Neuronal stem cell (in vitro differentiated cells): ENCODE measurements at regions not wholly inside any gene's neighbourhood (a gene's known extent, or its start where the extent isn't known, plus 50 kb on each side); places are given as distances from the start of the nearest gene placed in this dataset.

Experiments
- DNase-seq: peaks from one replicate; pipeline ENCODE4 v3.0.0-alpha.2; 2013; ENCODE audit warnings: low spot score
- H2AFZ ChIP-seq: one replicate; pipeline ENCODE4 v1.6.1; 2013; ENCODE audit warnings: mild to moderate bottlenecking, low read length, inconsistent platforms
- H2AK5ac ChIP-seq: 2 replicates; pipeline ENCODE4 v1.6.1; 2013; ENCODE audit warnings: low read depth, mild to moderate bottlenecking, inconsistent platforms, low read length, moderate library complexity, mixed read lengths
- H2BK120ac ChIP-seq: 2 replicates; pipeline ENCODE4 v1.6.1; 2013; ENCODE audit warnings: low read depth, mild to moderate bottlenecking, inconsistent platforms, low read length, moderate library complexity, mixed read lengths
- H2BK12ac ChIP-seq: one replicate; pipeline ENCODE4 v1.6.1; 2013; ENCODE audit warnings: low read length, inconsistent platforms
- H2BK15ac ChIP-seq: 2 replicates; pipeline ENCODE4 v1.6.1; 2013; ENCODE audit warnings: mild to moderate bottlenecking, low read length, inconsistent platforms, mixed read lengths
- H2BK5ac ChIP-seq: one replicate; pipeline ENCODE4 v1.6.1; 2013; ENCODE audit warnings: inconsistent platforms, mild to moderate bottlenecking, low read length, moderate library complexity
- H3K14ac ChIP-seq: one replicate; pipeline ENCODE4 v1.6.1; 2013; ENCODE audit warnings: low read length, inconsistent platforms
- H3K18ac ChIP-seq: 2 replicates; pipeline ENCODE4 v1.6.1; 2013; ENCODE audit warnings: low read length, inconsistent platforms
- H3K23ac ChIP-seq: 2 replicates; pipeline ENCODE4 v1.6.1; 2013; ENCODE audit warnings: low read depth, mild to moderate bottlenecking, mixed read lengths, low read length, inconsistent platforms; ENCODE audit not compliant: poor library complexity
- H3K27ac ChIP-seq: replicated peaks from 3 replicates; pipeline ENCODE4 v1.5.1; 2013; ENCODE audit warnings: low read length, inconsistent platforms
- H3K27me3 ChIP-seq, 3 experiments: 2 replicates each; pipeline ENCODE4 v1.6.1; 2013; ENCODE audit warnings: low read length in 3 of 3, mild to moderate bottlenecking in 2 of 3, inconsistent platforms in 1 of 3, low read depth in 1 of 3, mixed read lengths in 1 of 3, moderate library complexity in 1 of 3; ENCODE audit not compliant: control insufficient read depth in 3 of 3, insufficient read depth in 3 of 3
- H3K36me3 ChIP-seq, 2 donors: replicated peaks in 1 of 2; 2 replicates each; pipeline ENCODE4 v1.6.1; 2013; ENCODE audit warnings: low read length in 2 of 2; ENCODE audit not compliant: control insufficient read depth in 2 of 2, insufficient read depth in 2 of 2
- H3K4ac ChIP-seq: 2 replicates; pipeline ENCODE4 v1.6.1; 2013; ENCODE audit warnings: inconsistent platforms, mild to moderate bottlenecking, low read length, moderate library complexity
- H3K4me1 ChIP-seq, 2 donors: 1 replicate in 1 of 2; 2 replicates in 1 of 2; pipeline ENCODE4 v1.6.1; 2013; ENCODE audit warnings: low read length in 2 of 2, low read depth in 1 of 2; ENCODE audit not compliant: control insufficient read depth in 2 of 2, insufficient read depth in 1 of 2
- H3K4me2 ChIP-seq: one replicate; pipeline ENCODE4 v1.6.1; 2013; ENCODE audit warnings: mild to moderate bottlenecking, low read length, inconsistent platforms; ENCODE audit not compliant: insufficient read depth, poor library complexity, severe bottlenecking
- H3K4me3 ChIP-seq, 2 donors: 2 replicates each; pipeline ENCODE4 v1.5.1; 2013; ENCODE audit warnings: low read length in 2 of 2, mild to moderate bottlenecking in 2 of 2, inconsistent platforms in 1 of 2, moderate library complexity in 1 of 2
- H3K79me1 ChIP-seq: one replicate; pipeline ENCODE4 v1.6.1; 2013; ENCODE audit warnings: low read depth, mild to moderate bottlenecking, inconsistent platforms, low read length, moderate library complexity
- H3K9ac ChIP-seq: one replicate; pipeline ENCODE4 v1.6.1; 2013; ENCODE audit warnings: mild to moderate bottlenecking, low read depth, low read length, inconsistent platforms; ENCODE audit not compliant: poor library complexity
- H3K9me3 ChIP-seq, 2 donors: replicated peaks in 1 of 2; 2 replicates each; pipeline versions ENCODE3 to v1.6.1; 2013; ENCODE audit warnings: low read length in 2 of 2, mild to moderate bottlenecking in 2 of 2, inconsistent platforms in 1 of 2, low read depth in 1 of 2, mixed read lengths in 1 of 2, moderate library complexity in 1 of 2; ENCODE audit not compliant: control insufficient read depth in 2 of 2, insufficient read depth in 1 of 2
- H4K8ac ChIP-seq: one replicate; pipeline ENCODE4 v1.6.1; 2013; ENCODE audit warnings: low read depth, mild to moderate bottlenecking, inconsistent platforms, low read length, moderate library complexity
- H4K91ac ChIP-seq: one replicate; pipeline ENCODE4 v1.6.1; 2013; ENCODE audit warnings: low read length, low read depth, mild to moderate bottlenecking, inconsistent platforms; ENCODE audit not compliant: poor library complexity
- WGBS, 2 donors: extraction: QIAGEN DNeasy Blood & Tissue Kit; methylation state at CpG; one replicate each; pipeline ENCODE4 v1.1.7; 2013; ENCODE audit warnings: missing lambda C conversion rate in 2 of 2, mixed read lengths in 1 of 2; ENCODE audit not compliant: insufficient read length in 2 of 2, insufficient replicate concordance in 1 of 2; ENCODE audit errors: extremely low coverage in 2 of 2; 5-methylcytosine and 5-hydroxymethylcytosine counted together

DNA sequence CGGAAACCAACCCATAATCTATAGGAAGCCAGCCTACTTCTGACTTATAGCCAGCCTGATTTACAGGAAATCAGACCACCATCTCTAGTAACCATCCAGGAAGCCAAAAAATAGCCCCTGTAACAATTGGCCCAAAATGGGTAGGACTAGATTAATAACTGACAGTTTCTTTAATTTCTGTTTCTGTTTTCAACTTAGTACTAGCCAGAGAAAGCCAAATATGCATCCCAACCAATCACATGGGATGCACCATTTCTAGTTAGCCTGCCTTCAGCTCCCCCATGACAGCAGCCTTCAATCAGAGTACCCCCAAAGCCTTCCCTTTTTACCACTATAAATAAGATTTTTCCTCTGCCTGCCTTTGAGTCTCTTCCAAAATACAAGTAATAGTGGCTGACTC lies 239.1 kb upstream of the GADL1 start:
- no peak overlapping the region for H3K23ac ChIP-seq

DNA sequence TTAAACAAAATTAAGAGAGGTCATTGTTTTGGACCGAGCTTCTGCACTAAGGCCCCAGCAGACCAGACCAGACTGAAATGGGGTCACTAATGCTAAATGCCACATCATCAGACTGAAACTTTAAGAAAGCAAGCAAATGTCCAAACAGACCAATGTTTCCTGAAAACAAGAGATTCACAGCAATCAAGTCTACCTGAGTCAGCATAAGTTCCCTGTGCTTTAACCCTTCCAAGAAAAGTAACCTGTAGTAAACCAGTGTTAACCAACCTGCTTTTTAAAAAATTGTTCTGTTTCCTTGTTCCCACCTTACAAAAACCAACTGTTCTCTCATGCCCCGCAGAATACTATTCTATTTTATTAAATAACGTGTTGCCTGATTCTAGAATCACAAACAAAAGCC lies 241.1 kb upstream of the GADL1 start:
- Histone ChIP-seq H3K4ac (no peak overlapping the region), H3K79me1 (no peaks in the 10 kb centered on the region), H4K91ac (no peak overlapping the region), H3K9ac (no peak overlapping the region), H3K14ac (no peak overlapping the region), H2BK120ac (no peak overlapping the region), H2AFZ (no peak overlapping the region), H3K23ac (no peak overlapping the region), H3K18ac (no peak overlapping the region), H3K9me3 (no peaks in the 10 kb centered on the region), H4K8ac (no peak overlapping the region), H2BK5ac (no peak overlapping the region), H2BK15ac (no peak overlapping the region), H3K4me3 (no peak overlapping the region), H3K36me3 (no peaks in the 10 kb centered on the region), H2AK5ac (no peak overlapping the region), H3K27me3 (no peaks in the 10 kb centered on the region), H3K4me2 (no peak overlapping the region), H3K4me1 (no peaks in the 10 kb centered on the region), H3K27ac (no peak overlapping the region), H2BK12ac (no peak overlapping the region)
- DNase-seq: no peak
- no CpG with 5 or more reads among the region's 3 CpGs for WGBS, 2 donors

More for the DNA sequence above, 239.1 kb upstream of the GADL1 start:
- no peak overlapping the region for H4K91ac ChIP-seq
- H2BK15ac ChIP-seq: no peak overlapping the region
- no peak overlapping the region for H3K4ac ChIP-seq
- no peak overlapping the region for H3K4me3 ChIP-seq
- no peaks in the 10 kb centered on the region for H3K27me3 ChIP-seq
- H3K9ac ChIP-seq: no peak overlapping the region
- no peak overlapping the region for H2BK120ac ChIP-seq
- H4K8ac ChIP-seq: no peak overlapping the region
- no peak overlapping the region for H3K27ac ChIP-seq
- no peaks in the 10 kb centered on the region for H3K79me1 ChIP-seq
- no peak overlapping the region for H3K14ac ChIP-seq
- no peak overlapping the region for H2BK5ac ChIP-seq
- no peak overlapping the region for H2AK5ac ChIP-seq
- H3K36me3 ChIP-seq: no peaks in the 10 kb centered on the region
- no peak overlapping the region for H3K4me2 ChIP-seq
- no peak for DNase-seq
- no peaks in the 10 kb centered on the region for H3K4me1 ChIP-seq
- H3K9me3 ChIP-seq: no peaks in the 10 kb centered on the region
- WGBS, 2 donors: no CpG with 5 or more reads among the region's 1 CpG
- H2BK12ac ChIP-seq: no peak overlapping the region
- H3K18ac ChIP-seq: no peak overlapping the region
- H2AFZ ChIP-seq: no peak overlapping the region

DNA sequence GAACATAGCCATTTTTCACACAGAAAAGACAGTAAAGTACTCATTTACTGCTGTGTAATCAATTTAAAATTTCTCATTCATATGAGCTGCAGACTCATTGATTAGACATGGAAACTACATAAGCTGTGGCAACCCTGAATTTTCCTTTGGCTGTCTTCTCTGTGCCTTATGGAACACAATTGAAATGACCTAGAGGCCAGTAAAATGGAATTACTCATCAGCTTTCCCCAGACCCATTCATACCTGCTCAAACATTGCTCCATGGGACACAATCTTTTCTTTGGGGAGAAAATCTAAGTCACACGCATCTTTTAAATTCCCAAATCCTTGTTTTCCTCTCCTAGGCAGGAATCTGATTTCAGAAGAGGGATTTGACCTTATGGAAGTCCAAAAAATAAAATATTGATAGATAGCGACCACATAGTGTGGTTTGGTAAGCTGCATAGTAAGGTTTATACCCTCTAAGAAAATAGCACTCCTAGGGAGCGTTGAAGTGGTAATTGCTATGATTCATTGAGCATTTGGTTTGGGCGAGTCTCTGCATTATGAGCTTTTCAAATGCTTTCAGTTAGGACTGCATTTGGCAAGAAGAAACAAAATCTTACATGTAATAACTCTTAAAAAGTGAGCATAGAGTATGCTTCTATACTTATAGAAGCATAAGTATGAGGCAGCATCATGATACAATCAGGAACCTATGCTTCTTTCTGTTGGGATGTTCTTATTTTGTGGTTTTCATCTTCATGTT lies 243.4 kb upstream of the GADL1 start:
- Histone ChIP-seq H3K27me3 (no peaks in the 10 kb centered on the region), H4K91ac (no peak overlapping the region), H2BK15ac (no peak overlapping the region), H2BK12ac (no peak overlapping the region), H3K23ac (no peak overlapping the region), H4K8ac (no peak overlapping the region), H2BK5ac (no peak overlapping the region), H3K36me3 (no peaks in the 10 kb centered on the region), H3K14ac (no peak overlapping the region), H3K4me2 (no peak overlapping the region), H3K4ac (no peak overlapping the region), H3K18ac (no peak overlapping the region), H3K4me1 (peaks cover 0 to 4% of the 10 kb centered on the region in 2 donors), H2BK120ac (no peak overlapping the region), H3K79me1 (no peaks in the 10 kb centered on the region), H3K9me3 (no peaks in the 10 kb centered on the region), H2AK5ac (no peak overlapping the region), H3K9ac (no peak overlapping the region), H3K4me3 (no peak overlapping the region), H3K27ac (no peak overlapping the region), H2AFZ (no peak overlapping the region)
- WGBS, 2 donors: no CpG with 5 or more reads among the region's 4 CpGs
- no peak for DNase-seq

DNA sequence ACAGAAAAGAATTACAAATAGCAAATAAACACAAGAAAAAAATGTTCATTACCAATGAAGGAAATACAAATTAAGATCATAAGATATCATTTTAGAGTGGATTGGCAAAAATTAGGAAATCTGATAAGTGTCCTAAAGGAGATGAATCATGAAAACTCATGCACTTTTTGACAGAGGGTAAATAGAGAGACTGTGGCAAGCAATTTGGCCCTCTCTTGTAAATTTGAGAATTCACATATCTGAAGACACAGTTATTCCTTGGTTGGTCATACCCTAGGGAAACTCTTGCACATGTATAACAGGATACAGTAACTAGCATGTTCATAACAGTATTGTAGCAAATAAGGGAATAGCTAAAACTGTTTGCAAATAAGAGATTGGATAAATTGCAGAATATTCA lies 246.0 kb upstream of the GADL1 start:
- H4K8ac ChIP-seq: no peak overlapping the region
- H2AK5ac ChIP-seq: no peak overlapping the region
- no peak overlapping the region for H3K14ac ChIP-seq
- H3K9ac ChIP-seq: no peak overlapping the region
- H3K27ac ChIP-seq: no peak overlapping the region
- no peak overlapping the region for H2BK15ac ChIP-seq
- H3K9me3 ChIP-seq: no peaks in the 10 kb centered on the region
- no peak overlapping the region for H3K4me3 ChIP-seq
- H3K36me3 ChIP-seq: no peaks in the 10 kb centered on the region
- H4K91ac ChIP-seq: no peak overlapping the region
- H2BK120ac ChIP-seq: no peak overlapping the region
- no peak for DNase-seq
- H3K23ac ChIP-seq: no peak overlapping the region
- no peak overlapping the region for H2AFZ ChIP-seq
- no peak overlapping the region for H3K18ac ChIP-seq
- no peak overlapping the region for H3K4ac ChIP-seq
- no peak overlapping the region for H3K4me2 ChIP-seq
- no peak overlapping the region for H2BK5ac ChIP-seq
- peaks cover 0 to 4% of the 10 kb centered on the region in 2 donors for H3K4me1 ChIP-seq
- H3K79me1 ChIP-seq: no peaks in the 10 kb centered on the region
- H3K27me3 ChIP-seq: no peaks in the 10 kb centered on the region
- H2BK12ac ChIP-seq: no peak overlapping the region
